Activated CD8-positive, alpha-beta T cell treated with anti-CD3 and anti-CD28 coated beads for 36 hours (primary cell): ENCODE measurements at regions not wholly inside any gene's neighbourhood (a gene's known extent, or its start where the extent isn't known, plus 50 kb on each side); places are given as distances from the start of the nearest gene placed in this dataset.

ENCODE experiments used
- ATAC-seq: fragments of 200-7000 bp; cut with Tn5 transposase; one replicate; pipeline ENCODE4 v1.10.0; 2021; ENCODE audit warnings: mild to moderate bottlenecking, moderate library complexity
- CTCF ChIA-PET: fragments of 350-600 bp; sonication (Branson Sonifier 250); formaldehyde crosslinking; loops from one replicate; lab custom pipeline; 2021; ENCODE audit warnings: antibody characterized with exemption; lab: Charles Lee
- POLR2A ChIA-PET: fragments of 350-600 bp; sonication (Branson Sonifier 250); formaldehyde crosslinking; loops from one replicate; lab custom pipeline; 2021; ENCODE audit warnings: antibody characterized with exemption; lab: Charles Lee
- DNase-seq: peaks from one replicate; pipeline ENCODE4 v3.0.0-alpha.2; 2020
- H3K27ac Mint-ChIP-seq: one replicate; pipeline ENCODE4 v1.8.0; 2021; ENCODE audit warnings: mild to moderate bottlenecking, mixed read lengths
- H3K27me3 Mint-ChIP-seq: one replicate; pipeline ENCODE4 v1.8.0; 2021; ENCODE audit warnings: mixed read lengths
- H3K36me3 Mint-ChIP-seq: one replicate; pipeline ENCODE4 v1.8.0; 2021; ENCODE audit warnings: low read depth, mixed read lengths
- H3K4me1 Mint-ChIP-seq: one replicate; pipeline ENCODE4 v1.8.0; 2021; ENCODE audit warnings: low read depth, mixed read lengths
- H3K4me3 Mint-ChIP-seq: one replicate; pipeline ENCODE4 v1.8.0; 2021; ENCODE audit warnings: mild to moderate bottlenecking, moderate library complexity, mixed read lengths
- H3K9me3 Mint-ChIP-seq: one replicate; pipeline ENCODE4 v1.8.0; 2021; ENCODE audit warnings: mixed read lengths
- intact Hi-C: fragments of 100-400 bp; cut with micrococcal nuclease; formaldehyde crosslinking; loops from one replicate; pipeline ENCODE4 v1.10.0; 2022
- TF ChIP-seq, protein P1 (sequence below): fragments of 200-600 bp; IDR thresholded peaks from one replicate; pipeline ENCODE4 v1.8.0; 2022; ENCODE audit warnings: antibody characterized with exemption, mild to moderate bottlenecking

DNA sequence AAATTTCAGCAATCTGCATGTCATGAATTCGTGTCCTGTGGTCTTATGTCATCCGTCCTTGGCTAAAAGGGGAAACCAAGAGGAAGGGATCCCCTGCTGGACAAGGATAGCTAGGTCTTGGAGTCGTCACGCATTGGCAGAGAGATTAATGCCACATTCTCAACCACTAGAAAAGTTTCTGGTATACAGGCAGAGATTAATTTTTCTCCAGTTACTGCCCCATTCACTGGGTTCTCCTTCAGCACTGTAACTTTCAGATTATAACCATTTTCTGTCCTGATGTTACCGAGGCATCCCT is 1060.6 kb upstream of the AUTS2 start:
- Mint-ChIP-seq H3K27ac (no peak overlapping the region), H3K4me1 (no peaks in the 10 kb centered on the region), H3K36me3 (no peaks in the 10 kb centered on the region), H3K27me3 (no peaks in the 10 kb centered on the region), H3K4me3 (no peak overlapping the region), H3K9me3 (peaks cover 5% of the 10 kb centered on the region)
- DNase-seq = no peak
- POLR2A ChIA-PET = no interaction called here
- CTCF ChIA-PET = no interaction called here
- TF ChIP-seq, protein P1, sequence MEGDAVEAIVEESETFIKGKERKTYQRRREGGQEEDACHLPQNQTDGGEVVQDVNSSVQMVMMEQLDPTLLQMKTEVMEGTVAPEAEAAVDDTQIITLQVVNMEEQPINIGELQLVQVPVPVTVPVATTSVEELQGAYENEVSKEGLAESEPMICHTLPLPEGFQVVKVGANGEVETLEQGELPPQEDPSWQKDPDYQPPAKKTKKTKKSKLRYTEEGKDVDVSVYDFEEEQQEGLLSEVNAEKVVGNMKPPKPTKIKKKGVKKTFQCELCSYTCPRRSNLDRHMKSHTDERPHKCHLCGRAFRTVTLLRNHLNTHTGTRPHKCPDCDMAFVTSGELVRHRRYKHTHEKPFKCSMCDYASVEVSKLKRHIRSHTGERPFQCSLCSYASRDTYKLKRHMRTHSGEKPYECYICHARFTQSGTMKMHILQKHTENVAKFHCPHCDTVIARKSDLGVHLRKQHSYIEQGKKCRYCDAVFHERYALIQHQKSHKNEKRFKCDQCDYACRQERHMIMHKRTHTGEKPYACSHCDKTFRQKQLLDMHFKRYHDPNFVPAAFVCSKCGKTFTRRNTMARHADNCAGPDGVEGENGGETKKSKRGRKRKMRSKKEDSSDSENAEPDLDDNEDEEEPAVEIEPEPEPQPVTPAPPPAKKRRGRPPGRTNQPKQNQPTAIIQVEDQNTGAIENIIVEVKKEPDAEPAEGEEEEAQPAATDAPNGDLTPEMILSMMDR = no peak
- no peak for ATAC-seq
- intact Hi-C loops = no loop called here

DNA sequence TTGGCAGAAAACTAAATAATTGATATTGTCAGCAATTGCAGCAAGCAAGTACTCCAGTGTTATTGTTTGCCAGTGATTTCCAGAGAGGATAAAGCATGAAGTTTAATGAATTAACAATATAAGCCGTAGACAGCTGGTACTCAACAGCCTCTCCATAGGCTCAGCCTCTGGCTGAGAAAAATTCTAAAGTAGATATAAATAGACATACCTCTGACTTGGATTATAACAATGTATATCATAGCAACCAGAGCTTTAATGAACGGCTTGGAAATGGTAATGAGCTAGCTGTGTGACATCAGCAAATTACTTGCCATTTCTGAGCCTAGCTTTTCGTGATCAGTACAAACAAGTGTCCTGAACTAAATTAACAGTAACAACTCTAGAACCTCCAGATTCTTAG is 1055.4 kb upstream of the AUTS2 start:
- CTCF ChIA-PET = no interaction called here
- peaks cover 3% of the 10 kb centered on the region for H3K9me3 Mint-ChIP-seq
- intact Hi-C loops = no loop called here

DNA sequence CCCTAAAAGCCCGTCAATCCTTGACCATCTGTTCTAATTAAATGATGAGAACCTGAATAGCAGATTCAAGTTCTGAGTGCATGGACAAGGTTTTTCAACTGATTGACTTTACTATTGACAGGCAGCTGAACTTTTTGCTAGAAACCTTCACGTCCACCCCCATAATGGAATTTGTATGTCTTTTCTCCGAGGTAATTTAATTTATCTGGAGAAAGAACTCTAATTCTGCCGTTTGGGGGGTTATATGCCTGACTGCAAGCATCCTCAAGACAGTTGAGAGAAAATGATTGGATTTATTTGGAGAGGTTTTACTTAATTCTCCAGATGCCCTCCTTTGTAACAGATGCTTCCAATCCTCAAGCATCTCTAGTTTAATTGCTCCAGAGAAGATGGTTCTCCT is 1053.4 kb upstream of the AUTS2 start:
- Mint-ChIP-seq H3K36me3 (no peaks in the 10 kb centered on the region), H3K27me3 (no peaks in the 10 kb centered on the region), H3K4me1 (no peaks in the 10 kb centered on the region), H3K9me3 (peaks cover 3% of the 10 kb centered on the region), H3K27ac (no peak overlapping the region), H3K4me3 (no peak overlapping the region)
- TF ChIP-seq, protein P1 = no peak
- ChIA-PET POLR2A (no interaction called here), CTCF (no interaction called here)
- ATAC-seq (no peak), DNase-seq (no peak)
- intact Hi-C loops = no loop called here

More for the DNA sequence above, 1055.4 kb upstream of the AUTS2 start:
- DNase-seq (no peak), ATAC-seq (no peak)
- no peak overlapping the region for H3K4me3 Mint-ChIP-seq
- no peaks in the 10 kb centered on the region for H3K4me1 Mint-ChIP-seq
- no peaks in the 10 kb centered on the region for H3K27me3 Mint-ChIP-seq
- no peak overlapping the region for H3K27ac Mint-ChIP-seq
- TF ChIP-seq, protein P1 = no peak
- POLR2A ChIA-PET = no interaction called here
- H3K36me3 Mint-ChIP-seq = no peaks in the 10 kb centered on the region

DNA sequence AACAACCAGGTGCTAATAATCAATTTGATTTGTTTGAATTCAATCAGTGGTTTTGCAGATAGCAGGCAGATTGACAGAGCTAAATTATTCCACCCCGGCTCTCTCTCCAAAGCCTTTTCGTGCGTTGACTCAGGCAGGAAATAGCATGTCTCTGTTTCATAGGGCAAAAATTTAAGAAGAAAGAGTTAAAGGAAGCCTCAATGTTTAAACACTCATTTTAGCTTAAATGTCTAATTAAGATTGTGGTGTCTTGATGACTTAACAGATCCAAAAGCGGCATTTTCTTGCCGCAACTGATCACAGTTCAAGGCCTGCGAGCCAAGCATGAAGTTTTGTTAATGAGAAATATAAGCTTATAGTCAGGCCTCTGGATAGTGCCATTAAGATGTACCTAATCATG is 1051.1 kb upstream of the AUTS2 start:
- H3K36me3 Mint-ChIP-seq = no peaks in the 10 kb centered on the region
- no peak overlapping the region for H3K27ac Mint-ChIP-seq
- CTCF ChIA-PET = no interaction called here
- H3K9me3 Mint-ChIP-seq = peaks cover 1% of the 10 kb centered on the region
- intact Hi-C loops = no loop called here
- DNase-seq = no peak
- H3K4me1 Mint-ChIP-seq = no peaks in the 10 kb centered on the region
- TF ChIP-seq, protein P1 = no peak
- ATAC-seq = no peak
- no peak overlapping the region for H3K4me3 Mint-ChIP-seq
- POLR2A ChIA-PET = no interaction called here
- no peaks in the 10 kb centered on the region for H3K27me3 Mint-ChIP-seq

DNA sequence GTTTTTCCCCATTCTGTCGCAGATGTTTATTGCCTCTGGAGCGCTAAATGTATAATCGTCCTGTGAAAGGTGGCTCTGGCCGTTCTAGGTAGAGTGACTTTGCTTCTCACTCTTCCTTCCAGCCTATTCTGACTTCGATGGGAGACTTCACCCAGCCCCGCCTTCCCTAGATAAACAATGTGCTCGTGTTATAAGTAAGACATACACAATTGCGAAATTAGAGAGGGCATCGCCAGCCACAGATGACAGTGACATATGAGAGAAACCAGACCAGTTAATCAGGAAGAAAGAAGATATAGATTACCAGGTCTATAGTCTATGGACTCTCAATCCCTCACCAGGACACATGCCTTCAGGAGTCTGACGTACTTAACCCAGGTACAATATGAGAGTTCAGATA is 1050.5 kb upstream of the AUTS2 start:
- DNase-seq (no peak), ATAC-seq (no peak)
- ChIA-PET POLR2A (no interaction called here), CTCF (no interaction called here)
- no peak overlapping the region for H3K4me3 Mint-ChIP-seq
- no peaks in the 10 kb centered on the region for H3K36me3 Mint-ChIP-seq
- no peak overlapping the region for H3K27ac Mint-ChIP-seq
- H3K9me3 Mint-ChIP-seq = peaks cover 1% of the 10 kb centered on the region
- no peaks in the 10 kb centered on the region for H3K4me1 Mint-ChIP-seq
- TF ChIP-seq, protein P1 = no peak
- intact Hi-C loops = no loop called here
- no peaks in the 10 kb centered on the region for H3K27me3 Mint-ChIP-seq
